ENCODE measurements at regions not wholly inside any gene's neighbourhood (a gene's known extent, or its start where the extent isn't known, plus 50 kb on each side); places are given as distances from the start of the nearest gene placed in this dataset.
"Not testable (repeated sequence)": the region's sequence is repeated elsewhere in the genome, so short reads cannot be mapped to it uniquely, and the experiment has no call there.

DNA sequence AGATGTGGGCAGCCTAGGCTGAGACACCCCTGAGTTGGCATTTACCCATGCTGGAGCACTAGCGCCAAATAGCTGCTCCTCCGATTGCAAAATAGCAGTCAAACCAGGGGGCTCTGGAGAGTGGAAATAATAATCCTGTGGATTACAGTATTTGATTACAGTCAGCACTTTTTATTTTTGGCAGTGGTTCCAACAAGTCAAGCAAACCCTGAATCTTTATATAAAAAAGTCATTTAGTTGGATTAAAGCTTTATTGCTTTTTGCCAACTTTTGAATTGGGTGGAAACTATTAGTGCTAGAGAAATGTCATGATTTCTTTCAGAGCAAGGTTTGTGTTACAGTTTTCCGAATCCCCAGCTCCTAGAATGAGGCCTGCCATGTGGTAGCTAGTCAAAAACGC is 99.3 kb upstream of the FAM20A start:
- no peak for DNase-seq (ENCODE audit: low spot score)

DNA sequence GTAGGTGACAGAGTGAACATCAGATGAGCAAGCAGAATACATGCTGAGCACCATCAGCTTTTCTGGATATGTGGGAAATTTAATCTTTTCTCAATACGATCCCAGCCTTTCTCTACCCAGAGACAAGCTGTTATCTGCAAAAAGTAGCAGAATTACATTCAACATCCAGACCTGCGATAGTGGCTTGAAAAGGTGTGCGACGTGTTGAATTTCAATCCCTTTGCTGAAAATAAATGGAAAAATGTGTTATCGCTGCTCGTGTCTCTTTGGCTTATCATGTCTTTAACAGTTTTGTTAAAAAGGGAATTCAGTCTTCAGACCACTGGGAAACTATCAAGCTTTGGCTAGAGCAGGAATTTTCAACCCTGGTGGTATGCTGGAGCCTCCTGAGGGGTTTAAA is 98.8 kb upstream of the FAM20A start:
- DNase-seq (ENCODE audit: low spot score): no peak

DNA sequence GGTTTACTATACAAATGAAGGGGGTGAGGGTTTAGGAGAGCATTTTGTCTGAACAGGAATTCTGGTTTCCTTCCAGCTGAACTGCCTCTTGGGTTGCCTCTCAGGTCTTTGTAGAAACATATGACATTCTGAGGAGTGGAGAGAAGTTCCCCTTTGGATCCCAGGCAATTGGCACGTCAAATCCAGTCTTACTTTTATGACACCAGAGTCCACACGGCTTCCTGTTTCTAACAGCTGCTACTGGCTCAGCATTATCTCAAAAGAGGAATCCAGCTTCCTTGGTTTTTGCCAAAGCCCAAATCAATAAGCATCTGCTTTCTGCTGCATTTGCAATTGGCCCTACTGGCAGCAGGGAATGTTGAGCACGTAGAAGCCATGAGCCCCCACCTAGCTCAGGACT is 97.6 kb upstream of the FAM20A start:
- DNase-seq (ENCODE audit: low spot score): no peak

DNA sequence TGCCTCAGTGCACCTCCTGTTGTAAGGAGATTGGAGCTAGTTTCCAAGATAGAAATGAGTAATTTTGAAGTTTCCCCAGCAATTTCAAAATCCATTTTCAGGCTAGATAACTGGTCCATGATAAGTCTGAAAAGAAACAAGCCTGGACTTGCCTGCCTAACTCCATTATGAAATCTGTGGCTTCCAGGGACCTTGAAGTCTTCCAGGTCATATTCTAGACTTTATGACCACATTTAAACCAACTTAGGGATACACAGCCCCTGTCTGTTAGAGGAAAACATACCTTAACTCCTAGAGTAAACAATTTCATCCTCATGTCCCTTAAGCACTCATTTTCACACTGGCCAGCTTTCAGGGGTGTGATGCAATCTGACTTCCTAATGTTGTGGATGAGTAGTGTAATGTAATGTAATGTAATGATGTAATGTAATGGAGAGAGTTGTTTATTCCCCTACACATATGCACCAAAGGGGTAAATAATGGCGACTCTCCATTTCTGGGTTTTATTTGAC is 96.7 kb upstream of the FAM20A start:
- no peak for DNase-seq (ENCODE audit: low spot score)

DNA sequence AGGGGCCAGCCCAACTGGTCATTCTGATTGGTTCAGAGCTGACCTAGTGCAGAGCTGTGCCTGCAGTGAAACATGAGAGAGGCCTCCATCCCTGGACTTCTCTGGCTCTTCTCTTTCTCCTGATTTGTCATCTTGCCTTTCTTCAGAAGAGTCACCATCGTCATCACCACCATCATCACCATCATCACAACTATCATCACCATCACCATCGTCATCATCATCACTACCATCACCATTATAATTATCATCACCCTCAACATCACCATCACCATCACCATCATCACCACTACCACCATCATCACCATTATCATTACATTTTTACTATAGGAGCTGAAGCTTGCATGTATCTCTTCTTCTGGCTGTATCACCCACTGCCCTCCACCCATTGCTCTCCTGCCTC is 94.5 kb upstream of the FAM20A start:
- no peak for DNase-seq (ENCODE audit: low spot score)

DNA sequence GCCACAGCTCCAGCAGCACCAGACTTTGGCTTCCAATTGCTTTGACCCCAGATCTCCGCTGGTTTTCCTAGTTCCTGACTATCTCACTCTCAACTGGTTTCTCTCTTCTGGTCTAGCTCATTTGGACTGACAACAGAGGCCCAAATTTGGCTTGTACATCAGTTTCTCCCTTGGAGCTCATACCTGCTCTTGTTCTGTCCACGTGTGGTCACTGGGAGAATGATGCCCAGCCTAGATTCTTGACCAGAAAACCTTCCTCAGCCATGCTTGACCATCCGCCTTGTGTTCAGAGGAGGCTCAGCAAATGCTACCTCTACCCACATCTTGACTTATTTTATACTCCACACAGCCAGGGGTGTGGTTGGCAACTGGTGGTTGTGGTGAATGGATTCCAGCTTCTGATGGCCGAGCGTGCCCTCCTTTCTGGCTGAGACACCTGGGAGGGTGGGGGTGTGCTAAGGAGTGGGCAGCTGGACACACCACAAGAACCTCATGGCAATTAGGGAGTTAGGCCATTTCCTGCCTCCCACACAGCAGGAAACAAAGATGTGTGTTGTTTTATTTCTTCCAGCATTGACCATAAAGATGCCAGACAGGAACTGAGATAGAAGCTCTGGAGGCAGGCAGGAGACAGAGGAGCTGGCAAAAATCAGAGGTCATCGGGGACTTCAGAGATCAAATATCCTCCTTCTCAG is 93.8 kb upstream of the FAM20A start:
- DNase-seq (ENCODE audit: low spot score): no peak

DNA sequence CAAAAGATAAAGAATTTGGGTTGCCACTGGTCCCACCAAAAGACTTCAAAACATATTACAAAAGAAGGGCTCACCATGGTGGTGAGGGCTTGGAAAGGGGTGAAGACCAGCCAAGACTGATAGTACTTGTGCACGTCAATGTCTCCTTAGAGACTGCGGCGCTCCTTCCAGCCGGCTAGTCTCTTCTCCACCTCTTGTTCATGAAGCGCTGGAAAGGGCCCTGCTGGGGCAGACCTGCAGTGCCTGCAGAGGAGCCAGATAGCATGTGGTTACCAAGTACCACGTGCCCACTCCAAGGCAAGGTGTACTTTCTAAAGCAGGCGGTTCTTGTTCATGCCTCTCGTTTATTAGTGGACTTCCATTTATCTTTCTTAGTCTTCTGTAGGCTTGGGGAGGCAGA is 92.7 kb upstream of the FAM20A start:
- DNase-seq (ENCODE audit: low spot score): no peak

DNA sequence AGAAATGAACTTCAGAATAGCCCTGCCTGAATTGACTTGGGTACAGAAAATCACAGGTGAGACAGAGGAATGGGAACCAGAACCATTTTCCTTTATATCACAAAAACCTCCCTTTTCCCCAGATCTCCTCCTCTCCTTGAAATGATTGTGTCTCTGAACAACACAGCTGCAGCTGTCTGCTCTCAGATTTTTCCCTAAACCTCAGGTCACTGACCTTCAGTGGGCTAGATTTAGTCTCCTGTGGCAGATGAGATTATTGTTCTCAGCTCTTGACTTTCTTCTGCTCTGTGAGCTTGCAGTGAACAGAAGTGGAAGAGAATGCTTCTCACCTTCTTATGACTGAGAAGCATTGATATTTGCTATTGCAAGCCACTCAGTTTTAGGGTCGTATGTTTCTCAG is 92.3 kb upstream of the FAM20A start:
- no peak for DNase-seq (ENCODE audit: low spot score)

DNA sequence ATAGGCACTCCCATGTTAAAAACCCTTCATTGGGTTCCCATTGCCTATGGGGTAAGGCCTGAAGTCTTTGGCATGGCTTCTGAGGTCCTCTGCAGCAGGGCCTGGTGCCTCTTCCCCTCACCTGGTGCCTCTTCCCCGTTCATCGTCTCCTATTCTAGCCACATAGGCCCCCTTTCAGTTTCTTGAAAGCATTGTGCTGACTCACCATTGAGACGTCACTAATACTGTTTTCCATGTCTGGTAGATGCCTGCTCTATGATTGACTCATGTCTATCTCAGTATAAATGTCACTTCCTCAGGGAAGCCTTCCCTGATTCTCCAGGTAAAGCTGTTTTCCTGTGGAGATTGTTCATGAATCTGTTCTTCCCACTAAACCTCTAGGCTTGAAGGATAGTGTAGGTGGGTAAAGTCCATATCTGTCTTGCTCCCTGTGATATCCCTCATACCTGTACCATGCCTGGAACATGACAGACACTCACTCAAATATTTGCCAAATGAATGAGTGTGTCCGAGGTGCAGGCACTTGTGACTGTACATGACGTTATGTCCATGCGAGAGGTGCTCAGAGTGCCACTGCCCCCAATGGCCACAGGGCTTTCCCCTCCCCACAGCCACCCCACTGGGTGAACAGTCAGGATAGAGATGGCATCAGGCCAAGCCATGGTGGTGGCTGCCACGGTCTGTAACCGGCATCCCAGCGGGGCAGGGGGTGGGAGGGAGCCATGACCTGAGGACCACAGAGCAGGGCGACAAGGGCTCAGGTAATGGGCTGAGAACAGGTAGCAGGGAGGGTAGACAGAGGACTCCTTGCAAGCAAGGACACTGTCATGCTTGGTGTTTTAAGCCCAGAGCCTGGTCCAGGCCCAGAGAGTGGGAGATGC is 85.2 kb upstream of the FAM20A start:
- DNase-seq (ENCODE audit: low spot score): no peak

DNA sequence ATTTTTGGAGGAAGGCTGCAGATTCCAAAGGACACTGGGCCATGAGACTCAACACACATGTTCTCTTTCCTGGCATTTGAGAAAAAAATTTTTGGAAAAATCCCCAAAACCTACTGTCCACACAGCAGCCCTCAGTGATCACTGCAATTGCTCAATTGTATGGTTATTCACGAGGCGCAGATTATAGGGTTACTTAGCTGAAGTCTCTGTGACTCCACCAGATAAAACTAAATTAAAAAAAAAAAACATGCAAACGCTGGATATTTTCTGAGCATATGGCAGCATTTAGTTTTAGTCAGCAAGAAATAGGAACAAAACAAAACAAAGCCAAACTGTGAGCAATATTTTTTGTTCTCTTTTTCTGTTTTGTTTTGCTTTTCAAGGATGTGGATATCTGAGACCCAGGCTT is 83.8 kb upstream of the FAM20A start:
- no peak for DNase-seq (ENCODE audit: low spot score)

DNA sequence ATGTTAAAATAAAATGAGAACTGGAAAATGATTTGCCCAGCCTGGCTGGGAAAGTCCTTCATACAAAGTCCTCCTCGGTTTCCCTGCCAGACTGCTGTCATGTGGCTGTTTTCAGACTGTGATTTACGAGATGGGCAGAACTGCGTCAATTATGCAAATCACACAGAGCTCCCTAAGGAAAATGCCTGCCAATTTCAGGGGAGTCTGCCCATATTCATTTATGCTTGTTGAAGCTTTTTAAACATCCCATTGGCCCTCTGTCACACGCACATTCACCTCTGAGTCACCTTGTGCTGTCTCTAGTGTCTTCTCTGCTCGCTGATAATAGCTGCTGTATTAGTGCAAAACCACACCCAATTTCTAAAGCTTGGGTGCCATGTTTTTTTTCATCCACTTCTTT is 81.7 kb upstream of the FAM20A start:
- DNase-seq (ENCODE audit: low spot score): no peak

DNA sequence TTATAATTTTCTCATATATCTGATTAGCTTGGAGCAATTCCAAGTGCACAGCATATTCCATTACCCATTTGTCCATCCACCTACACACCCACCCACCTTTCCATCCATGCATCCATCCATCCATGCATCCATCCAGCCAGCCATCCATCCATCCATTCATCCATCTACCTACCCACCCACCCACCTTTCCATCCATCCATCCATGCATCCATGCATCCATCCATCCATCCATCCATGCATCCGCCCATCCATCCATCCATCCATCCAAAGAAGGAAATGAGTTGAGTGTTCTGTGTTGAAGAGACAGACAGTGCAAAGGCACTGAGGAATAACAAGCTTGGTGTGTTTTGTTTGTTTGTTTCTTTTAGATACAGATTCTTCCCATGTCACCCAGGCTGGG is 78.7 kb upstream of the FAM20A start:
- no peak for DNase-seq (ENCODE audit: low spot score)

DNA sequence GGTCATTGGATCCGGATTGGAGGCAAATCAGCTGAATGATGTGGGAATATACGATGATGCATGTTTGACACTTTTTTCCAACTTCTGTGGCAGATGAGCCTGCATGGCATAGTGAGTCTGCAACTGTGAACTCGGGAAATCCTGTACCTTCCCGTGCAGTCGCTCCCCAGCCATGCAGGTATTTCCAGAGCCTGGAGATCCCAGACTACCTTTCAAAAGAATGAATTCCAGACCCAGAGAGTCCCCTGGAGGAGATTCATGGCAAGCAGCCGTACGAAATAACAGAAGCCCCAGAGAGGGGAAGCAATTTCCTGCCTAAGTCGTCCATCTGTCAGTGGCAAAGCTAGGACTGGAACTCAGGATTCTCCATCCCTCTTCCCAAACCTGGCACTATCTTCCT is 75.7 kb upstream of the FAM20A start:
- no peak for DNase-seq (ENCODE audit: low spot score)

DNA sequence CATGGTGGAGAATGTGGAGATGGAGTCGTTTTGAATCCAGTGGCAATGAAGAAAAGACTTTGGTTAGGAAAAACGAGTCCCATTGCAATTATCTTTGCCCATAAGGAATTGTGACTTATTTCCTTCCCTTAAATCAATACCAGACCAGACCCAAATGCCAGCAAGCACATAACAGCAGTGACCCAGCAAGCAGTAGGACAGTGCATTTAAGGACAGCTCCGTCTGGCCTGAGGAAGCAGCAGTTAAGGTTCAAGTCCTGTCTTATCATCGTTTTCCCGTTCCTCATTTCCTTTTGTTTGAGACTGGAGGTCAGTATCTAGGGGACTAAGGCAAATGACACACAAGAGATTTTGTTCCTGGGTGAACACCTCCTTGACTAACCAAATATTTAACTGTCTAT is 74.6 kb upstream of the FAM20A start:
- no peak for DNase-seq (ENCODE audit: low spot score)

DNA sequence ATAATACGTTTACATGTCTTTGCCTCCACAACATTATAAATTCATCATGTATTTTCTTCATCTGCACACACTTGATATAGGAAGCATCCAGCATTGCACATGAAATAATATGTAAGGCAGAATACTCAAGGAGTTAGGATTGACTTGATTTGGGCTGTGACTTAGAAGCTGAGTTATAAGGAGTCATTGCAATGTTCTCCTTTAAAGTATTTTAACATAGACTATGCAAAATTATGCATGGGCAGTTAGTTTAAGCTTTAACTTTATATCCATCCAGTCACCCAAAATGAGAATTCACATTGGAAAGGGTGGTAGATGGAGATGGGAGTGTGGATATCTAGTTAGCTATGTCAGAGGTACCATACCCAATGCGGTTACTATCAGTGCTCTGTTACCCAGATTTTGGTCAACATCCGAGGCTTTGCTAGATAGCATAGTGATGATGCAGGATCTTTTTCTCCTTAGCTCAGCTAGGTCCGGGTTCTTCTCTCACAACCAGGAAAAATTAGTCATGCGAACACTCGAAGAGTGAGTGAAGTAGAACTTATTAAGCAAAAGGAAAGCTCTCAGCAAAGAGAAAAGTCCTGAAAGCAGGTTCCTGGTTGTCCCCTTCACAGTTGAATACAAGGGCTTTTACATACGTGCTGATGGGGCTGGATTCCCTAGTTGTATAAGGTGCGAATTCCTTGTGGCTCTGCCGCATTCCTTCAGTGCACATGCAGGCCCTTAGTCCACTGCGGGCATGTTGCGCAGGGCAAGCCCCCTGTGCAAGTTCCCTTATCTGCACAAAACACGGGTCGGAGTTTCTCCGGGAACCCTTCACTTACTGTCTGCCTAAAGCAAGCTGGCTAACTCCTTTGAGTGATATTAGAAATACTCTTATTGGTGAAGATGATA is 73.1 kb upstream of the FAM20A start:
- DNase-seq (ENCODE audit: low spot score): no peak

DNA sequence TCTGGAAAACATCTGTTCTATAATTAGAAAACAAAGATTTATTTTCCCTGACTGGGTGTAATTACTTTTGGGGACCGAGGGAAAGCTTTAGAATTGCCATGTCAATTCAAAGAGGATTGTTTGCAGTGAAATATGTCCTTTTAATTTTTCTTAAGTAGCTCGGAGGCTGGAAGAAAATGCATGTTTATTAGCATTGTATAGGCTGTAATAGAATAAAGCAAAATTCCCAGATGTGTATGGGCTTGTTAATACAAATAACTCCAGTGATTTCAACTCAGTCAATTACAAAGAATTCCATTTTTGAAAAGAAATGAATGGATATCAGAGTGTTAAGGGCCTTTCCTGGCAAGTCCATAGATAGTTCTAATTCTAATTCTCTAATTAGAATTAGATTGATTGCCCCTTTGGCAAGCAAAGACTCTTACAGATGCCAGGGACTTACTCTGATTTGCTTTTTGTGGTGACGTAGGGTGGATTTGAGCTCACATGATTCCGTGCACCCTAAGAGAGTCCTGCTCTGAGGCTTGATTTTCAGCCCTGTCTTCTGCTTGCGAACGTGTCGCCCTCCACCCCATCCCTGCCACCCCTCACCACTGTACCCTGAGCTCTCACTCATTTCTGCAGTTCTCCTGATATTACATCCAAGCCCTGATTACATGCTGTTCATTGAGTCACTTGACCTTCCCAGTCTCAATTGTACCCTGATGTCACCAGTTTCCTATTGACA is 70.0 kb upstream of the FAM20A start:
- DNase-seq (ENCODE audit: low spot score): no peak

DNA sequence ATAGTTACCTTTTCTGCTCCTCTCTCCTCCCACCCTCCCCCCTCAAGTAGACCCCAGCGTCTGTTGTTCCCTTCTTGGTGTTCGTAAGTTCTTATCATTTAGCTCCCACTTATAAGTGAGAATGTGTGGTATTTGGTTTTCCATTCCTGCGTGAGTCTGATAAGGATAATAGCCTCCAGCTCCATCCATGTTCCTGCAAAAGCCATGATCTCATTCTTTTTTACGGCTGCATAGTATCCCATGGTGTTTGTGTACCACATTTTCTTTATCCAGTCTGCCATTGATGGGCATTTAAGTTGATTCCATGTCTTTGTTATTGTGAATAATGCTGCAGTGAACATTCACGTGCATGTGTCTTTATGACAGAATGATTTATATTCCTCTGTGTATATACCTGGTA is 65.3 kb upstream of the FAM20A start:
- not testable (repeated sequence) for DNase-seq (ENCODE audit: low spot score)

DNA sequence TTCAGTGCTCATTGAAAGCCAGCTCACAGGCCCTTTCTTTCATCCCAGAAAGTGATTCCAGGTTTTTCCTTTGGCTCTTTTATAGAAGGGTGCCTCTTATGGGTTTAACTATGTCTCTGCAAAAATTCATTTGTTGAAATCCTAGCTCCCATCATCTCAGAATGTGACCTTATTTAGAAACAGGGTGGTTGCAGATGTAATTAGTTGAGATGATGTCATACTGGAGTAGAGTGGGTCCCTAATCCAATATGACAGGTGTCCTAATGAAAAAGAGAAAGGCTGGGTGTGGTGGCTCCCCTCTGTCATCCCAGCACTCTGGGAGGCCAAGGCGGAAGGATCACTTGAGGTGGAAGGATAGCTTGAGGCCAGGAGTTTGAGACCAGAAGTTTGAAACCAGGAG is 64.2 kb upstream of the FAM20A start:
- DNase-seq (ENCODE audit: low spot score): no peak

DNA sequence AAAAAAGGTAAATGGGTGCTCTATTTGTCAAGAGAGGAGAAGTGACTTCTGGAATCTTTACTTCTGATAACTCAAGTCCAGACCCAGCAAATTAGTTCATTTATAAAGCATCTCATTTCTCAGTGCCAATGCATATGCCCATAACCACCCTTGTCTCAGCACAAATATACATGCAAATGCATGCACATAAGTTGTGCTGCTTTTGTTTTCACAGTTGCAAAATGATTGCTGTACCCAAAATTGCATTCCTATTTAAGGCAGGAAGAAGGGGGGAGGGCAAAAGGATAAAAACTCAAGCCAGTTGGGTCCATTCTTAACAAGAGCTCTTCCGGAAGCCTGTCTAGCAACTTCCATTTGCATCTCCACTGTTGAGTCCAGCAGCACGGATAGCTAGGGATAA is 61.3 kb upstream of the FAM20A start:
- DNase-seq (ENCODE audit: low spot score): no peak

DNA sequence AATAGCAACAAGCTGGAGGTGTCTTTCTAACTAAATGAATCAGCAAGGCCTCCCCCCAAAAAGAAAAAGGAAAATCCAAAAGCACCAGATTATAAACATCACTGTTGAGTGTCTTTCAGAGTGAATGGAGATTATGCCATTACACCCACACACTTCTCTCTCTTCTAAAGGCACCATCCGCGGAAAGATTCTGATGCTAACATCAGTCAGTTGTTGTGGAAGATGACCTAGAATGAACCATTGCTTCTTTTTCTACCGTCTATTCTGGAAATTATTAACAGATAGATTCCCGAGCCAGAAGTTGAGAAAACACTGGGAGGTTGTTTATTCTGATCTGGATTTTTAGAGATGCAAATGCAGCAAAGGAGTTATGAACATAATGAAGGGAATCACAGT is 60.9 kb upstream of the FAM20A start:
- no peak for DNase-seq (ENCODE audit: low spot score)

DNA sequence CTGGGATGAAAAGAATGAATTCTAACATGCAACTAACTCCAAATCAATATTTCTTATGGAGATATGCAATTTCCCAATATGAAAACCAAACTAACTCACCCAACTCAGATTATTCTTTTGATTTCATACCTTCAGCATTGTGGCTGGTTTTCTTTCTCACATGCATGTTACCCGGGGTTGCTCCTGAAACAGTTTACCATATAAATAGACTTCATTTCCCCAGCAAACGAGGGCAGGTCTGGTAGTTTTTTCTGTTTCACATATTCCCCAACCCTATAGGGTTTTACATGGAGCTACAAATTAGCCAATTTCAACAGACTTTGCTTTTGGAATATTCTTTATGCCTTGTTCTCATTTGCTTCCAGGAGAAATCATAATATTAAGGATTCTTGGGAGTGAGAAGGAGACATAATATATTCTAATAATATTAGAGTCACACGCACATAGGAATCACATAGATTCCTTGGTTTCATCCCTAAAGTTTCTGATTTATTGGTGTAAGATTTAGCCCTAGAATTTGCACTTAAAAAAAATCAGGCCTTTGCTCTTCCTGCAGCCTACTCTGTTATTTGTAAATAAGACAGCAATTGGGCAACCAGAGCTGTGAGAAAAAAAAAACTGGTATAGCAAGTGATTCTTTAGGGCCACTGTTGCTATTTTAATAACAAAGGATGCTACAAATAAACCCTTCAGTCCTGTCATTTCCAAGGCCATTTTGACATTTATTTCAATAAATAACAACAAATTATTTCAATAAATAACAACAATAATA is 60.3 kb upstream of the FAM20A start:
- no peak for DNase-seq (ENCODE audit: low spot score)

Data from germinal center (tissue), 1 donor.